Naive B cell (primary cell): ENCODE measurements at regions not wholly inside any gene's neighbourhood (a gene's known extent, or its start where the extent isn't known, plus 50 kb on each side); places are given as distances from the start of the nearest gene placed in this dataset.

Source experiments
- ATAC-seq, 2 donors: fragments of 150-1000 bp; cut with Tn5 transposase; 2 replicates each; pipeline ENCODE4 v1.10.0; 2021; ENCODE audit warnings: low read depth in 2 of 2, mild to moderate bottlenecking in 2 of 2, moderate library complexity in 2 of 2
- DNase-seq: peaks from one replicate; pipeline ENCODE4 v3.0.0; 2022
- H3K27ac Mint-ChIP-seq, 6 donors: one replicate each; pipeline ENCODE4 v1.8.0; 2020 to 2022; ENCODE audit warnings: mild to moderate bottlenecking in 6 of 6, mixed read lengths in 6 of 6, moderate library complexity in 5 of 6, inconsistent platforms in 2 of 6
- H3K27me3 Mint-ChIP-seq, 3 donors: one replicate each; pipeline ENCODE4 v1.8.0; 2021 to 2022; ENCODE audit warnings: mixed read lengths in 3 of 3, mild to moderate bottlenecking in 1 of 3
- H3K36me3 Mint-ChIP-seq, 2 donors: one replicate each; pipeline ENCODE4 v1.8.0; 2020 to 2022; ENCODE audit warnings: mixed read lengths in 2 of 2, inconsistent platforms in 1 of 2, mild to moderate bottlenecking in 1 of 2
- H3K4me1 Mint-ChIP-seq, 3 donors: one replicate each; pipeline ENCODE4 v1.8.0; 2020 to 2022; ENCODE audit warnings: mixed read lengths in 3 of 3, inconsistent platforms in 1 of 3, mild to moderate bottlenecking in 1 of 3, moderate library complexity in 1 of 3
- H3K4me3 Mint-ChIP-seq, 8 donors: one replicate each; pipeline ENCODE4 v1.8.0; 2020 to 2022; ENCODE audit warnings: mild to moderate bottlenecking in 8 of 8, mixed read lengths in 8 of 8, moderate library complexity in 8 of 8, inconsistent platforms in 2 of 8
- H3K9me3 Mint-ChIP-seq, 7 donors: one replicate each; pipeline ENCODE4 v1.8.0; 2020 to 2022; ENCODE audit warnings: mixed read lengths in 7 of 7, mild to moderate bottlenecking in 5 of 7, inconsistent platforms in 2 of 7, moderate library complexity in 1 of 7

DNA sequence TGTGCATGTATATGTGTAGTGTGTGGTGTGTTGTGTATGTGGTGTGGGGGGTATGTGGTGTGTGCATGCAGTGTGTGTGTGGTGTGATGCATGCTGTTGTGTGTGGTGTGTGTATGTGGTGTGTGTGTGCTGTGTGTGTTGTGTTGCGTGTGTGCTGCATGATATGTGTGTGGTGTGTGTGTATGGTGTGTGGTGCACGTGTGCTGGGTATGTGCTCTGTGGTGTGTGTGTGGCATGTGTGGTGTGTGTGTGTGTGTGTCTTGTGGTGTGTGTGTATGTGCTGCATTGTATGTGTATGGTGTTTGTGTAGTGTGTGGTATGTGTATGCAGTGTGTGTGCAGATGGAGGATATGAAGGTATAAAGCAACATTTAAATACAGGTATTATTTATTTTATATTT lies 50.5 kb upstream of the CKS2 start:
- H3K9me3 Mint-ChIP-seq, result peaks cover 0 to 3% (median 0%) of the 10 kb centered on the region in 7 donors
- no peaks in the 10 kb centered on the region for H3K4me1 Mint-ChIP-seq
- H3K27me3 Mint-ChIP-seq, result no peaks in the 10 kb centered on the region
- no peak overlapping the region for H3K27ac Mint-ChIP-seq
- ATAC-seq (no peak), DNase-seq (no peak)
- no peak overlapping the region for H3K4me3 Mint-ChIP-seq
- H3K36me3 Mint-ChIP-seq, result peaks cover 0 to 4% of the 10 kb centered on the region in 2 donors
